ENCODE measurements at regions not wholly inside any gene's neighbourhood (a gene's known extent, or its start where the extent isn't known, plus 50 kb on each side); places are given as distances from the start of the nearest gene placed in this dataset.

DNA sequence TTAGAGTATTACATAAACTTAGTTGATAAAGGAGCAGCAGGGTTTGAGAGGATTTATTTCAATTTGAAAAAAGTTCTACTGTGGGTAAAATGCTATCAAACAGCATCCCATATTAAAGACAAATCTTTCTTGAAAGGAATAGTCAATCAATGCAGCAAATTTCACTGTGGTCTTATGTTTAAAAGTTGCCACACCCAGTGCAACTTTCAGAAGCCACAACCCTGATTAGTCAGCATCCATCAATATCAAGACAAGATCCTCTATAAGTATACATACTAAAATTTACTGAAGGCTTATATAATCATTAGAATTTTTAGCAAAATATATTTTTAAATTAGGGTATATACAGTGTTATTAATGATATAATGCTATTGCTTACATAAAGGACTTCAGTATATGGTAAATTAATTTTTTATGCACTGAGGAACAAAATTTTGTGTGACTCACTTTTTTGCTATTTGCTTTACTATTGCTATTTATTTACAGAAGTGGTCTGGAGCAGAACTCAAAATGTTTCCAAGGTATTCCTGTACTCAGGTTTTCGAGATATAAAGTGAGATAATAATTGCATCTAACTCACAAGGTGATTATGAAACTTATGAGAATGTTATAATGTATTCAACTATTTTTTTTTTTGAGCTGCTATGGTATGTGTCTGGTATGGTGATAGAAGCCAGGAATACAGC, 1127.6 kb downstream of the ADGRL3 start:
- Histone ChIP-seq H2BK5ac (ENCODE audit: insufficient read length, low read length) (no peak overlapping the region), H3K79me2 (ENCODE audit: insufficient read depth, low read length) (no peaks in the 10 kb centered on the region), H3K23me2 (ENCODE audit: insufficient read length, low read depth, low read length, poor library complexity, severe bottlenecking) (no peaks in the 10 kb centered on the region), H3K4me1 (ENCODE audit: insufficient read depth, low read length) (no peaks in the 10 kb centered on the region), H3K18ac (ENCODE audit: insufficient read length, low read depth, low read length) (no peak overlapping the region), H2BK12ac (ENCODE audit: insufficient read length, low read depth, low read length) (no peak overlapping the region), H4K20me1 (ENCODE audit: control insufficient read depth, insufficient read depth, insufficient read length) (no peaks in the 10 kb centered on the region), H3K9me3 (ENCODE audit: control insufficient read depth, low read depth, low read length) (no peaks in the 10 kb centered on the region), H3K56ac (ENCODE audit: insufficient read length, low read depth, low read length) (no peak overlapping the region), H4K5ac (ENCODE audit: insufficient read length, low read depth, low read length) (no peak overlapping the region), H4K91ac (ENCODE audit: insufficient read length, low read depth, low read length) (no peak overlapping the region), H3K79me1 (ENCODE audit: insufficient read depth, low read depth, low read length, poor library complexity, severe bottlenecking) (no peaks in the 10 kb centered on the region), H2BK15ac (ENCODE audit: low read depth, low read length) (no peak overlapping the region), H3K14ac (ENCODE audit: insufficient read depth, low read length) (no peak overlapping the region), H2BK120ac (ENCODE audit: low read depth, low read length, poor library complexity, severe bottlenecking) (no peak overlapping the region), H3T11ph (ENCODE audit: low read length) (no peak overlapping the region), H3K9ac (ENCODE audit: extremely low read depth, insufficient read length, low read length) (no peak overlapping the region), H2AK5ac (ENCODE audit: insufficient read length, low read length) (no peak overlapping the region), H2AFZ (ENCODE audit: low read length) (no peak overlapping the region), H3K27me3 (ENCODE audit: insufficient read depth, low read length) (no peaks in the 10 kb centered on the region), H3K23ac (ENCODE audit: insufficient read length, low read depth, low read length) (no peak overlapping the region), H2BK20ac (ENCODE audit: low read depth, low read length, poor library complexity, severe bottlenecking) (no peak overlapping the region), H3K27ac (ENCODE audit: insufficient read length, low read depth, low read length) (no peak overlapping the region), H3K4me2 (ENCODE audit: insufficient read depth, insufficient read length, low read length) (no peak overlapping the region), H4K8ac (replicated peaks; ENCODE audit: insufficient read length, low read depth, low read length) (no peak overlapping the region), H3K4ac (ENCODE audit: low read depth, low read length) (no peak overlapping the region)
- Mint-ChIP-seq H3K9me3 (peaks cover 0 to 3% of the 10 kb centered on the region in 2 experiments; a peak in 3 of 5 replicates), H3K4me1 (0 out of 4 replicates have a peak, but pooled peaks cover 0 to 2% of the 10 kb centered on the region in 2 experiments), H3K27ac (no peak overlapping the region), H3K4me3 (no peak overlapping the region), H3K27me3 (ENCODE audit: low read depth) (no peaks in the 10 kb centered on the region; the same call in 1 of the 2 replicates), H3K36me3 (ENCODE audit: insufficient read depth in 1 of 3, low read depth in 3 of 3) (no peaks in the 10 kb centered on the region)
- WGBS (ENCODE audit: extremely low coverage, insufficient read length, low lambda C conversion rate), result no CpG with 5 or more reads among the region's 1 CpG
- TF ChIP-seq, protein P1, sequence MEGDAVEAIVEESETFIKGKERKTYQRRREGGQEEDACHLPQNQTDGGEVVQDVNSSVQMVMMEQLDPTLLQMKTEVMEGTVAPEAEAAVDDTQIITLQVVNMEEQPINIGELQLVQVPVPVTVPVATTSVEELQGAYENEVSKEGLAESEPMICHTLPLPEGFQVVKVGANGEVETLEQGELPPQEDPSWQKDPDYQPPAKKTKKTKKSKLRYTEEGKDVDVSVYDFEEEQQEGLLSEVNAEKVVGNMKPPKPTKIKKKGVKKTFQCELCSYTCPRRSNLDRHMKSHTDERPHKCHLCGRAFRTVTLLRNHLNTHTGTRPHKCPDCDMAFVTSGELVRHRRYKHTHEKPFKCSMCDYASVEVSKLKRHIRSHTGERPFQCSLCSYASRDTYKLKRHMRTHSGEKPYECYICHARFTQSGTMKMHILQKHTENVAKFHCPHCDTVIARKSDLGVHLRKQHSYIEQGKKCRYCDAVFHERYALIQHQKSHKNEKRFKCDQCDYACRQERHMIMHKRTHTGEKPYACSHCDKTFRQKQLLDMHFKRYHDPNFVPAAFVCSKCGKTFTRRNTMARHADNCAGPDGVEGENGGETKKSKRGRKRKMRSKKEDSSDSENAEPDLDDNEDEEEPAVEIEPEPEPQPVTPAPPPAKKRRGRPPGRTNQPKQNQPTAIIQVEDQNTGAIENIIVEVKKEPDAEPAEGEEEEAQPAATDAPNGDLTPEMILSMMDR (conservative IDR thresholded peaks at IDR 0.05), result no peak
- DNase-seq, result no peak

Data from H9 (cell line).